GM10266 (cell line): ENCODE measurements at regions not wholly inside any gene's neighbourhood (a gene's known extent, or its start where the extent isn't known, plus 50 kb on each side); places are given as distances from the start of the nearest gene placed in this dataset.

Source experiments
- DNase-seq: peaks from one replicate; pipeline ENCODE4 v3.0.0; 2012; ENCODE audit errors: extremely low spot score
- TF ChIP-seq, protein P1 (sequence below): IDR thresholded peaks from 2 replicates; pipeline ENCODE4 v1.5.1; 2012; ENCODE audit warnings: mild to moderate bottlenecking, low read depth; ENCODE audit not compliant: control insufficient read depth, insufficient read depth; ENCODE audit errors: missing control alignments

DNA sequence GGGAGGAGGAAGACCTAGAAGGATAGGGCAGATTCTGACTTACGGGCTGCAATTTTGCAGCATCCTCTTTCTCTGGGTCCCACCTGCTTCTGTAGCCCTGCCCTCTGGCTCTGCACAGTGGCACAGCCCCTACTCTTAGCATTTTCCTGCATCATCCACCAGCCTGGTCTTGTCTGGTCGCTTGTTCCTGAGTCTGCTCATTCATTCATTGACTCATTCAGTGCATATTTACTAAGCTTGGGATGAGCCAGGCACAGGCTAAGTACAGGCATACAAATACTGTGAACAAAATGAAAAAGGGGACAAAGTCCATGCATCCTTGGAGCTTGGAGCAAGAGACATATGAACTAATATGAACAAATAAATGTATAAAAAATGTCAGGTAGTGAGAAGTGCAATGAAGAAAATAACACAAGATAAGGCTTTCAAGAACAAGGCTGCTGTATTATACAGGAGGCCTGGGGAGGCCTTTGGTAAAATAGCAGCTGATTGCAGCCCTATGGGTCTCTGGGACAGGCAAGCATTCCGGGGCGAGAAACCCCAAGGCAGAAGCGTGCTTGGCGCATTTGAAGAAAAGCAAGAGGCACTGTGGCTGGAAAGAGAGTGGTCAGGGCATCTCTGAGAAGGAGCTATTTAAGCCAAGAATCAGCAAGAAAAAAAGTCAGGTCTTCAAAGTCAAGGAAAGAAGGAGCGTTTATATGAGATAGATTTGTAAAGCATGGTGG lies 108.0 kb upstream of the ALX4 start:
- DNase-seq, result no peak
- TF ChIP-seq, protein P1, sequence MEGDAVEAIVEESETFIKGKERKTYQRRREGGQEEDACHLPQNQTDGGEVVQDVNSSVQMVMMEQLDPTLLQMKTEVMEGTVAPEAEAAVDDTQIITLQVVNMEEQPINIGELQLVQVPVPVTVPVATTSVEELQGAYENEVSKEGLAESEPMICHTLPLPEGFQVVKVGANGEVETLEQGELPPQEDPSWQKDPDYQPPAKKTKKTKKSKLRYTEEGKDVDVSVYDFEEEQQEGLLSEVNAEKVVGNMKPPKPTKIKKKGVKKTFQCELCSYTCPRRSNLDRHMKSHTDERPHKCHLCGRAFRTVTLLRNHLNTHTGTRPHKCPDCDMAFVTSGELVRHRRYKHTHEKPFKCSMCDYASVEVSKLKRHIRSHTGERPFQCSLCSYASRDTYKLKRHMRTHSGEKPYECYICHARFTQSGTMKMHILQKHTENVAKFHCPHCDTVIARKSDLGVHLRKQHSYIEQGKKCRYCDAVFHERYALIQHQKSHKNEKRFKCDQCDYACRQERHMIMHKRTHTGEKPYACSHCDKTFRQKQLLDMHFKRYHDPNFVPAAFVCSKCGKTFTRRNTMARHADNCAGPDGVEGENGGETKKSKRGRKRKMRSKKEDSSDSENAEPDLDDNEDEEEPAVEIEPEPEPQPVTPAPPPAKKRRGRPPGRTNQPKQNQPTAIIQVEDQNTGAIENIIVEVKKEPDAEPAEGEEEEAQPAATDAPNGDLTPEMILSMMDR, result no peak

DNA sequence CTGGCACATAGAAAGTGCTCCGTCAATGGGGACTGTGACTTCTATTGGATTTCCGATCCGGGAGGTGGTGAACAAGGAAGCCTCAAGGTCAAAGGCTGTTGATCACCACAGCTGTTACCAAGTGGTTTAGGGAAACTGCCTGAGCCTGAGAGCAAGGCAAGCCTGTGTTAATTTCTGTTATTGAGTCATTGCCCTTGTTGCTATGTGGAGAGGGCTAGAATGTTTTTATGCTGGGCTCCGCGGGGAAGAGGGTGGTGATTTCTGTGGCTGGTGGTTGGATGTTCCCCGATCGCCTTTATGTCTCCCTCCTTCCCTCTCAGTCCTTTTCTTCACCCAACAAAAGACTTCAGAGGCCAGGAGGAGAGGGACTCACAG lies 108.5 kb upstream of the ALX4 start:
- DNase-seq, result no peak
- TF ChIP-seq, protein P1, result no peak

DNA sequence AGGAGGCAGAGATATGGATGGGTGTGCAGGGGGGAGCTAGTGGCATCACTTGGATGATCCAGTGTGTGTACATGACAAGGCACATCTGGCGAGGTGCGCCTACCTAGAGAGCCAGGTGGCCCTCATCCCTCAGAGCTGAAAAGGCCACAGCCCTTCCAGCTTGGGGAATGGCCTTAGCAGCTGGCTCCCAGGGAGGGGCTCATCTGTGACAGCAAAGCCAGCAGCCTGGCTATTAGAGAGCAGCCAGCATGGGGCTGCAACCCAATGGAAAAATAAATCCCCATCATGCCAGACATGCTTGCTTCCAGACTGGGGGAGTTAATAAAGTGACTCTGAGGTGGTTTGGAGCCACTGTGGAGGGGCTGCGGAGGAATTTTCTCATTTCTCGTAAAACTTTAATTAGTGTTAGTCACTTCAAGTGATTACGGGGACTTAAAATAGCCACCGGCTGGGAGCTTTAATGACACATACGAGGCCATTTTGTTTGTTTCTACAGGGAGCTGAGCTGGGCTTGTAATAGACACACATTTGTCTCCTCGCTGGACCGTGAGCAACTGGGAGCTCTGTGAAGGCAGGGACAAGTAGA lies 111.2 kb upstream of the ALX4 start:
- DNase-seq, result no peak
- TF ChIP-seq, protein P1, result no peak

DNA sequence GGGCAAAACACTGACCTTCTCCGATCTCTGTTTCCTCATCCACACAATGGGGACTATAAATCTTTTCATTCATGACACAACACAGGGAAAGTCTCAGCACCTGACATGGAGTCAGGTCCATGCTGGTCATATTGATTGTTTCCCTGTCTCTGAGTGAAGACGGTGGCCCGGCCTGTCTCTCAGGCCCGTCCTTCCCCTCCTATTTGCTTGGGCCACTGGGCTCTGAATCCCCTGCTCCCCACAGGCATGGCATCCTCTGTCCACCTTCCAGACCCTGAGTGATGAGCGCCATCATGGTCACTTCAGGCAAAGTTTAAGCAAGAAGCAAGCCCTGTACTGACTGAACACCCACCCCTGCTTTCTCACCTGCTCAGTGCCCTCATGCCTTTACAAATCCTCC lies 113.3 kb upstream of the ALX4 start:
- TF ChIP-seq, protein P1, result no peak
- no peak for DNase-seq

DNA sequence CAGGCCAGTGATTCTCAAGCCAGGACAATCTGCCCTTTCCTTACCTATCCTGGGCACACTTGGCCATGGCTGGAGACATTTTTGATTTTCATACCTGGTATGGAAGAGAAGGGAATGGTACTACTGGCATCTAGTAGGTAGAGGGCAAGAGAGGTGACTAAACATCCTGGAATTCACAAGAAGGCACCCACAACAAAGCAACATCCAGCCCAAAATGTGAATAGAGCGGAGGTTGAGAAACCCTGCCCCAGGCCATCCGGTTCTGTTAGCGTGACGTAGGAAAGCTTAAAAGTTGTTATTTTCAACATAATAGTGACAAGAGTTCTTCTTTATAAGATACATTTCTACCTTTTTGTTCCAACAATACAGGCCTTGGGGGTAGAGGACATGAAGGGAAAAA lies 114.9 kb upstream of the ALX4 start:
- TF ChIP-seq, protein P1, result no peak

DNA sequence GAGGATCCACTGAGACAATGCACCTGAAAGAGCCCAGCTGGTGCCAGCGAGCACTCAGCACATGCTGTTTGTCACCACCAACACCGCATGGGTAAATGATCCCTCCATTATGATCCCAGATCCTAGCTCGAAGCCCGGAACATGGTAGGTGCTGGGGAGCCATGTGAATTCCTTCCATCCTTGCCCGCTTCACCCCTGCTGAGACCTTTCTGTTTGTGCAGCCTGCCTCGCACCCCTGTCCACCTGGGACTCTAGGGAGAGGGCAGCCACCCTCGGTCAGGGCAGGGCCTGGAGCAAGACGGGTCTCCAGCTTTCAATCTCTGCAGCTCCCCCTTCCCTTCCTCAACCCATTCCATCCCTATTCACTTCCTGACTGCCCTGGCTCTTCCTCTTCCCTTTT lies 116.2 kb upstream of the ALX4 start:
- DNase-seq, result no peak
- TF ChIP-seq, protein P1, result no peak

More for the DNA sequence above, 114.9 kb upstream of the ALX4 start:
- no peak for DNase-seq

DNA sequence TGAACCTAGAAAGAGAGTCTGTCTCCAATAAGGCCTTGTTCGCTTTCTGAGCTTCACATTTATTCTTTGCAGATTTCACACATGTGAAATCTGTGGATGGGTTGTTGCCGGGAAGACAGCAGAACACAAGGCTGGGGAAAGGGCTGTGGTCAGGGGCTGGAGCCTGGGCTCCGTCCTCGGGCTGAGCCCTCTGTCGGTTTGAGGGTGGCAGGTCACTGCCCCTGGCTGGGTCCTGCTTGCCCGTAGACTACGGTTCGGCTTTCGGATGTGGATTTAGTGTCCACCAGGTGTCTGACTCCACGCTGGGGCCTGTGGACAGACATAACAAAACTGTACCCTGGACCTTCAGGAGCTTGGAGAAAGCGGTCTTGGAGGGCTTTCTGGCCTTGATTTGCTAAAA lies 117.0 kb upstream of the ALX4 start:
- DNase-seq, result no peak
- TF ChIP-seq, protein P1, result no peak
